Mesenchymal stem cell (in vitro differentiated cells and primary cell): ENCODE measurements at regions not wholly inside any gene's neighbourhood (a gene's known extent, or its start where the extent isn't known, plus 50 kb on each side); places are given as distances from the start of the nearest gene placed in this dataset.

Source experiments
- DNase-seq: peaks from one replicate; pipeline ENCODE4 v3.0.0-alpha.2; 2013
- H2AFZ ChIP-seq: one replicate; pipeline ENCODE4 v1.6.1; 2013; ENCODE audit warnings: low read depth, mild to moderate bottlenecking, control low read depth, inconsistent platforms, low read length, moderate library complexity
- H2AK5ac ChIP-seq: 2 replicates; pipeline ENCODE4 v1.6.1; 2013; ENCODE audit warnings: low read length, moderate library complexity, mild to moderate bottlenecking, inconsistent platforms; ENCODE audit not compliant: severe bottlenecking
- H2BK120ac ChIP-seq: one replicate; pipeline ENCODE4 v1.6.1; 2013; ENCODE audit warnings: low read depth, mild to moderate bottlenecking, inconsistent platforms, low read length, moderate library complexity
- H2BK12ac ChIP-seq, 2 experiments: one replicate each; pipeline ENCODE4 v1.6.1; 2013; ENCODE audit warnings: inconsistent platforms in 2 of 2, low read length in 2 of 2, mild to moderate bottlenecking in 2 of 2, moderate library complexity in 2 of 2, control low read depth in 1 of 2
- H2BK15ac ChIP-seq: one replicate; pipeline ENCODE4 v1.6.1; 2013; ENCODE audit warnings: mild to moderate bottlenecking, low read depth, inconsistent platforms; ENCODE audit not compliant: poor library complexity, severe bottlenecking
- H2BK5ac ChIP-seq: 2 replicates; pipeline ENCODE4 v1.6.1; 2013; ENCODE audit warnings: low read depth, mild to moderate bottlenecking, low read length, control low read depth, inconsistent platforms; ENCODE audit not compliant: poor library complexity, severe bottlenecking
- H3K14ac ChIP-seq, 2 experiments: one replicate each; pipeline ENCODE4 v1.6.1; 2013; ENCODE audit warnings: inconsistent platforms in 2 of 2, low read length in 2 of 2, control low read depth in 1 of 2, mild to moderate bottlenecking in 1 of 2, moderate library complexity in 1 of 2
- H3K18ac ChIP-seq, 2 experiments: one replicate each; pipeline ENCODE4 v1.6.1; 2013; ENCODE audit warnings: inconsistent platforms in 2 of 2, low read length in 2 of 2, control low read depth in 1 of 2, low read depth in 1 of 2, mild to moderate bottlenecking in 1 of 2
- H3K23ac ChIP-seq, 2 experiments: one replicate each; pipeline ENCODE4 v1.6.1; 2013; ENCODE audit warnings: inconsistent platforms in 2 of 2, low read length in 2 of 2, mild to moderate bottlenecking in 2 of 2, moderate library complexity in 2 of 2, control low read depth in 1 of 2
- H3K27ac ChIP-seq: 2 replicates; pipeline ENCODE4 v1.5.1; 2013; ENCODE audit warnings: mild to moderate bottlenecking, moderate library complexity, low read length, control low read depth, inconsistent platforms; ENCODE audit not compliant: poor library complexity, severe bottlenecking
- H3K27me3 ChIP-seq, 2 experiments: 2 replicates each; pipeline versions ENCODE4 v1.6.1 to v1.7.0; 2013; ENCODE audit warnings: low read length in 2 of 2, mild to moderate bottlenecking in 2 of 2, moderate library complexity in 2 of 2, control low read depth in 1 of 2, inconsistent platforms in 1 of 2; ENCODE audit not compliant: control insufficient read depth in 1 of 2, insufficient read depth in 1 of 2
- H3K36me3 ChIP-seq, 2 experiments: 2 replicates each; pipeline versions ENCODE4 v1.6.1 to v1.7.0; 2013; ENCODE audit warnings: low read length in 2 of 2, control low read depth in 1 of 2, inconsistent platforms in 1 of 2, low read depth in 1 of 2, mild to moderate bottlenecking in 1 of 2; ENCODE audit not compliant: insufficient read depth in 2 of 2, control insufficient read depth in 1 of 2
- H3K4ac ChIP-seq, 2 experiments: one replicate each; pipeline ENCODE4 v1.6.1; 2013; ENCODE audit warnings: inconsistent platforms in 2 of 2, low read length in 2 of 2, mild to moderate bottlenecking in 2 of 2, moderate library complexity in 2 of 2, control low read depth in 1 of 2, low read depth in 1 of 2
- H3K4me1 ChIP-seq: 2 replicates; pipeline ENCODE4 v1.6.1; 2013; ENCODE audit warnings: low read depth, low read length, control low read depth; ENCODE audit not compliant: control insufficient read depth, insufficient read depth
- H3K4me2 ChIP-seq: 2 replicates; pipeline ENCODE4 v1.6.1; 2013; ENCODE audit warnings: low read length, mild to moderate bottlenecking, inconsistent platforms; ENCODE audit not compliant: poor library complexity, severe bottlenecking
- H3K4me3 ChIP-seq, 2 experiments: 2 replicates each; pipeline versions ENCODE4 v1.5.1 to v1.7.0; 2013; ENCODE audit warnings: low read length in 2 of 2, mild to moderate bottlenecking in 2 of 2, control low read depth in 1 of 2, low read depth in 1 of 2; ENCODE audit not compliant: insufficient read depth in 1 of 2
- H3K79me1 ChIP-seq: replicated peaks from 2 replicates; pipeline ENCODE4 v1.6.1; 2013; ENCODE audit warnings: mild to moderate bottlenecking, control low read depth, low read length, inconsistent platforms; ENCODE audit not compliant: poor library complexity, severe bottlenecking
- H3K9ac ChIP-seq: 2 replicates; pipeline ENCODE4 v1.7.0; 2013; ENCODE audit warnings: mild to moderate bottlenecking, low read length, moderate library complexity
- H3K9me3 ChIP-seq: 2 replicates; pipeline ENCODE4 v1.7.0; 2013; ENCODE audit warnings: mild to moderate bottlenecking, low read length; ENCODE audit not compliant: control insufficient read depth
- H4K8ac ChIP-seq: one replicate; pipeline ENCODE4 v1.6.1; 2013; ENCODE audit warnings: inconsistent platforms, mild to moderate bottlenecking, low read length, moderate library complexity
- H4K91ac ChIP-seq: one replicate; pipeline ENCODE4 v1.6.1; 2013; ENCODE audit warnings: mild to moderate bottlenecking, low read length, inconsistent platforms
- WGBS: methylation state at CpG from one replicate; pipeline ENCODE4 v1.1.7; 2013; ENCODE audit warnings: mixed read lengths; 5-methylcytosine and 5-hydroxymethylcytosine counted together

GRCh38 chr2:443741-444140, 155.8 kb upstream of the ALKAL2 start:
- Histone ChIP-seq H4K91ac (no peak overlapping the region), H3K4me1 (no peaks in the 10 kb centered on the region), H3K79me1 (no peaks in the 10 kb centered on the region), H3K36me3 (no peaks in the 10 kb centered on the region), H3K4ac (no peak overlapping the region), H3K4me3 (no peak overlapping the region), H2AFZ (no peak overlapping the region), H2AK5ac (no peak overlapping the region), H3K4me2 (no peak overlapping the region), H2BK12ac (no peak overlapping the region), H3K18ac (no peak overlapping the region), H3K27ac (no peak overlapping the region), H2BK120ac (no peak overlapping the region), H4K8ac (no peak overlapping the region), H3K14ac (no peak overlapping the region), H3K9me3 (no peaks in the 10 kb centered on the region), H3K9ac (no peak overlapping the region), H2BK5ac (no peak overlapping the region), H3K27me3 (no peaks in the 10 kb centered on the region), H3K23ac (no peak overlapping the region), H2BK15ac (no peak overlapping the region)
- 96% methylated on average over 3 of the region's 6 CpGs for WGBS
- no peak for DNase-seq

DNA sequence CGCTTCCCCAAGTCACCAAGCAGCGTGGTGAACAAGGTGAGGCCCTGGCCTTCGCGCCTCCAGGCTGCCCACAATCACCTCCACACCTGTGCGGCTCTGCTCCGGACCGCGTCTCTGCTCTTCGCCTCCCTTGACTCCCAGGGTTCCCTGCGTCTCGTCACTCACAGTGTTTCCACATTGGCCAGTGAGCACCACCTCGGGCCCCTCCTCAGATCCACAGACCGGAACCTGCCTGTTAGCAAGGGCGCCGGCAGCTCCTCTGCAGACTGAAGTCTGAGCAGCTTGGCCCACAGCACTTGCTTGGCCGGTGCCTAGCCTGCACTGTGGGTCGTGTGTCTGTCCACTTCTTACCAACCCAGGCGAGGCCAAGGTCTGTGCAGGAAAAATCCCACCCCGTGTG, 155.3 kb upstream of the ALKAL2 start:
- no peak overlapping the region for H2BK12ac ChIP-seq
- no peak overlapping the region for H2BK120ac ChIP-seq
- no peak overlapping the region for H3K18ac ChIP-seq
- no peak overlapping the region for H3K9ac ChIP-seq
- no peak overlapping the region for H4K8ac ChIP-seq
- no peaks in the 10 kb centered on the region for H3K36me3 ChIP-seq
- no peak overlapping the region for H2AFZ ChIP-seq
- H3K14ac ChIP-seq: no peak overlapping the region
- H3K23ac ChIP-seq: no peak overlapping the region
- no peak for DNase-seq
- H3K9me3 ChIP-seq: no peaks in the 10 kb centered on the region
- H3K79me1 ChIP-seq: no peaks in the 10 kb centered on the region
- no peak overlapping the region for H2BK5ac ChIP-seq
- no peak overlapping the region for H2BK15ac ChIP-seq
- no peak overlapping the region for H3K4ac ChIP-seq
- WGBS: 87% methylated on average over 17 of the region's 19 CpGs
- no peaks in the 10 kb centered on the region for H3K4me1 ChIP-seq
- H2AK5ac ChIP-seq: no peak overlapping the region
- no peak overlapping the region for H4K91ac ChIP-seq
- no peak overlapping the region for H3K4me3 ChIP-seq
- no peak overlapping the region for H3K27ac ChIP-seq
- no peak overlapping the region for H3K4me2 ChIP-seq
- H3K27me3 ChIP-seq: no peaks in the 10 kb centered on the region

DNA sequence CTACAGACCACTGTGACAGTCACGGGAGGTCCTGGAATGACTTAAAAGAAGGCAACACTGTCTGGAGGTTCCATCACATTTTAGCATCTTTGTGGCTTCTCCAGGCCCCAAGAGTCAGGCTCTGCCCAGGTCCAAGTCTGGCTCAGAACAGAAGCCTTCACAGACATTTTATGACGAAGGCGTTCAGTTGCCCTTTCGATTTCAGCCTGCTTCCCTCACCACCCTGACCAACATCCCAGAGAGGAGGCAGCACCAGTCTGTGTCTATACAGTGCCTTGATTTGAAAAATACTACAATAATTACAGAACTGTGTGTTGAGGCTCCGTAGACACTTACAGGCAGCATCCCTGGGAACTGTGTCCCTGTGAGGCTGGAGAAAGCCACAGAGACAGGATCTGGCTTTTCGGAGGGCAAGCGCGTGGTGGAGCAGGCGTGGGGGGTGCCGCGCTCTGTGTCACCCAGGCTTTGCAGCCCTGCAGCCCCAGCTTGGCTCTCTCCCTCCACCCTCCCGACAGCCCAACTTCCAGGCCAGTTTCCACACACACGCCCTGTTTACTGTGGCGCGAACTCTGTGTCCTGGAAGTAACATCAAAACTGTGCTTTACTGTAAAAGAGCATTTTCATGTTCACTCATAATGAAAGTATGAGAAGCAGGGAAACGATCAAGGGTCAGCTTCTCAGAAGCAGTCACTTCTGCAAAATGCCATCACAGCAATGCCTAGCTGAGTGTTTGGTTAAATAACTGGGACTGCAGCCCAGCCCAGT, 153.5 kb upstream of the ALKAL2 start:
- no peak overlapping the region for H2BK5ac ChIP-seq
- DNase-seq: no peak
- WGBS: 86% methylated on average over 16 of the region's 16 CpGs

DNA sequence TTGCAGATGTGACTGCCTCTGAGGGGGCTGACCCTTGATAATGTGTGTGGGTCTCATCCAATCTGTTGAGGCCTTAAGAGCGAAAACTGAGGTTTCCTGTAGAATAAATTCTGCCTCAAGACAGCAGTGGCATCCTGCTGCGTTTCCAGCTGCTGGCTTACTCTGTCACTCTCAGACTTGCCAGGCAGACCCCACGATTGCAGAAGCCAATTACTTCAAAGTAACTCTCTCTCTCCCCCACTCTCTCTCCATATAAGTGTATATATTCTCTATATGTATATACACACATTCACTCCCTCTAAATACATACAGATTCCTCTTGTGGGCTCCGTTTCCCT, 152.5 kb upstream of the ALKAL2 start:
- Histone ChIP-seq H3K4me1 (no peaks in the 10 kb centered on the region), H3K27ac (no peak overlapping the region), H3K18ac (no peak overlapping the region), H3K4me2 (no peak overlapping the region), H4K8ac (no peak overlapping the region), H3K79me1 (no peaks in the 10 kb centered on the region), H4K91ac (no peak overlapping the region), H3K14ac (no peak overlapping the region), H2BK5ac (no peak overlapping the region), H2AK5ac (no peak overlapping the region), H2BK12ac (no peak overlapping the region), H3K9ac (no peak overlapping the region), H2BK15ac (no peak overlapping the region), H2AFZ (no peak overlapping the region), H3K4me3 (no peak overlapping the region), H2BK120ac (no peak overlapping the region), H3K4ac (no peak overlapping the region), H3K9me3 (no peaks in the 10 kb centered on the region), H3K23ac (no peak overlapping the region), H3K27me3 (no peaks in the 10 kb centered on the region), H3K36me3 (no peaks in the 10 kb centered on the region)
- WGBS: 80% methylated on average over 3 of the region's 4 CpGs
- DNase-seq: no peak

More for the DNA sequence above, 153.5 kb upstream of the ALKAL2 start:
- Histone ChIP-seq H3K23ac (no peak overlapping the region), H3K79me1 (no peaks in the 10 kb centered on the region), H3K9ac (no peak overlapping the region), H3K14ac (no peak overlapping the region), H2BK120ac (no peak overlapping the region), H3K4me3 (no peak overlapping the region), H3K27me3 (no peaks in the 10 kb centered on the region), H3K4me2 (no peak overlapping the region), H3K36me3 (no peaks in the 10 kb centered on the region), H3K4me1 (no peaks in the 10 kb centered on the region), H3K9me3 (no peaks in the 10 kb centered on the region), H2BK12ac (no peak overlapping the region), H4K8ac (no peak overlapping the region), H4K91ac (no peak overlapping the region), H2AFZ (no peak overlapping the region), H3K27ac (no peak overlapping the region), H2BK15ac (no peak overlapping the region), H3K18ac (no peak overlapping the region), H2AK5ac (no peak overlapping the region), H3K4ac (no peak overlapping the region)
